HEK293T (cell line): ENCODE measurements at regions not wholly inside any gene's neighbourhood (a gene's known extent, or its start where the extent isn't known, plus 50 kb on each side); places are given as distances from the start of the nearest gene placed in this dataset.

Experiments used
- BHLHE40 ChIP-seq: fragments of 450-650 bp; IDR thresholded peaks from 2 replicates; pipeline ENCODE4 v1.6.1; 2016; ENCODE audit warnings: mild to moderate bottlenecking, moderate library complexity, borderline replicate concordance
- ELF4 ChIP-seq: fragments of 450-650 bp; IDR thresholded peaks from 2 replicates; pipeline ENCODE4 v1.6.1; 2017; ENCODE audit warnings: antibody characterized with exemption
- FOXA1 ChIP-seq: fragments of 450-650 bp; IDR thresholded peaks from 2 replicates; pipeline ENCODE4 v1.6.1; 2016; ENCODE audit warnings: mild to moderate bottlenecking
- FOXK2 ChIP-seq: fragments of 450-650 bp; IDR thresholded peaks from 2 replicates; pipeline ENCODE4 v1.6.1; 2016; ENCODE audit warnings: mild to moderate bottlenecking
- HDGF ChIP-seq: fragments of 450-650 bp; IDR thresholded peaks from 2 replicates; pipeline ENCODE4 v1.6.1; 2017; ENCODE audit warnings: antibody characterized with exemption, borderline replicate concordance
- L3MBTL2 ChIP-seq: fragments of 450-650 bp; conservative IDR thresholded peaks from 2 replicates; pipeline ENCODE4 v1.6.1; 2016; ENCODE audit warnings: mild to moderate bottlenecking
- LEF1 ChIP-seq: fragments of 450-650 bp; IDR thresholded peaks from 2 replicates; pipeline ENCODE4 v1.6.1; 2017; ENCODE audit warnings: mild to moderate bottlenecking, borderline replicate concordance
- PKNOX1 ChIP-seq: fragments of 450-650 bp; IDR thresholded peaks from 2 replicates; pipeline ENCODE4 v1.6.1; 2016
- SP1 ChIP-seq: fragments of 450-650 bp; IDR thresholded peaks from 2 replicates; pipeline ENCODE4 v1.6.1; 2017
- SUZ12 ChIP-seq: fragments of 450-650 bp; IDR thresholded peaks from 2 replicates; pipeline ENCODE4 v1.6.1; 2016; ENCODE audit warnings: mild to moderate bottlenecking

- TF ChIP-seq SP1 (no peak), SUZ12 (no peak), PKNOX1 (no peak), L3MBTL2 (no peak), LEF1 (no peak), FOXA1 (no peak), FOXK2 (no peak), BHLHE40 (no peak), ELF4 (no peak), HDGF (no peak)
Measured at GRCh38 chr14:101187816-101188570, 284.5 kb upstream of the RTL1 start.
